HG03342 (cell line): ENCODE measurements at regions not wholly inside any gene's neighbourhood (a gene's known extent, or its start where the extent isn't known, plus 50 kb on each side); places are given as distances from the start of the nearest gene placed in this dataset.
"Not testable (repeated sequence)": the region's sequence is repeated elsewhere in the genome, so short reads cannot be mapped to it uniquely, and the experiment has no call there.

Experiments
- ATAC-seq: cut with Tn5 transposase; IDR thresholded peaks from one replicate; pipeline ENCODE4 v1.9.1; 2021; ENCODE audit warnings: mild to moderate bottlenecking, moderate library complexity; ENCODE audit not compliant: unreplicated experiment

DNA sequence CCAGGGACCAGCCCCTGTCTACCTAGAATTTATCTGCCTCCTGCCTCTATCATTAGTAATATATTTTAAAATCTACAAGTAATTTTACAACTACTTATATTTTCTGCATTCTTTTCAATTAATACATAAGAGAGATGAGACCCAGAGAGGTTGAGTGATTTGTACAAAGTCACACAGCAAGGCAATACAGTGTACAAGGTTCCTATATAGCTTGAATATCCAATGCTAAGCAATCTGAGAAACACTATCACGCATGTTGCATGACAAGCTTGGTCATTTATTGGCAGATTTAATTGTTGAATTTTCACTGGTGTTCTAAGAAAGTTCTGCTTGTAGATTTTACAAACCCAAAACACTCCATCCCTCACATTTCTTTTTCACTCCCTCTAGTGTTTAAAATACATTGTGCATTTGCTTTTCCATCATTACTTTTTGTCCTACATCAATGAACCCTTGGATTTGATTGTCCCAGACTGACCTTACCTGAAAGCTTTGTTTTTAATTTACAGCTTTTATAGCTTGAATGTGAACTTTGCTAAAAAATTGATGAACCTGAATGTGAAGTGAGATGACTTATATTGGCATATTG is 520.9 kb upstream of the CITED2 start:
- no peak for ATAC-seq

DNA sequence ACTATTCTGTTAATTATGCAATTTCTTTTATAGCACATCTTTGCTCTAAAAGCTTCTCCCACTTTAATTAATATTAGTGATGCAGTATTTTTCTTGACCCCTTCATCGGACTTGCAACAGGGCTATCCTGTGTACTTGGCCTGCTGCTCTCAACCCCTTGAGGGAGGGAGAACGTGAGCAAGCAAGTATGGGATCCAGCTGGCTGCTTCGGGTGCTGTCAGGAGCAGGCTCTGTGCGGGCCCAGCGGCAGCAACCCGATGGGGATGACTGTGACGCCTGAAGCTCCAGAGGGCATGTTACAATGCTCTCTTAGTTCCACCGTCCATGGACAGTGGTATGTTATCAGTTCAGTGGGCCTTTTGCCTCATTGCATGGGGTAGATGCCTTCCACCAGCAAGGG is 519.8 kb upstream of the CITED2 start:
- no peak for ATAC-seq

- no peak for ATAC-seq
Observed at GRCh38 chr6:139891471-139891870, 517.0 kb upstream of the CITED2 start.

- no peak for ATAC-seq
Observed at GRCh38 chr6:139888681-139889122, 514.3 kb upstream of the CITED2 start.

- ATAC-seq = no peak
Observed at GRCh38 chr6:139887275-139887674, 512.8 kb upstream of the CITED2 start.

DNA sequence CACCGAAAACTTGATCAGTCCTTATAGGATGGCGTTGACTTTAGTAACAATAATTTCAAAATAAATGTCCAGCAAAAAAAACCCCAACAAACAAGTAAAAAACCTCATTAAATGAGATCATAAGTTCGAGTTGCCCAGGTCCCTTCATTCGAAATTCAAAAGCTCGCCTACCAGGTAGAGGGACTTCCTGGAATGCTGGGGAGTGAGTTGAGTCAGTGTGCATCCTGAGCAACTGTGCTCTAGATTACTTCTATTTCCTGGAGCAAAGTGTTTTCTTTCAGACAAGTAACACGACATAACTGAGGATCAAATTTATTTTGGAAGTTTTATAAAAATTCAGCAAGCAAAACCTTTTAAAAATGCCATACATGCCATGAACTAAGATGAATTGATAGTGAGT is 511.9 kb upstream of the CITED2 start:
- no peak for ATAC-seq

DNA sequence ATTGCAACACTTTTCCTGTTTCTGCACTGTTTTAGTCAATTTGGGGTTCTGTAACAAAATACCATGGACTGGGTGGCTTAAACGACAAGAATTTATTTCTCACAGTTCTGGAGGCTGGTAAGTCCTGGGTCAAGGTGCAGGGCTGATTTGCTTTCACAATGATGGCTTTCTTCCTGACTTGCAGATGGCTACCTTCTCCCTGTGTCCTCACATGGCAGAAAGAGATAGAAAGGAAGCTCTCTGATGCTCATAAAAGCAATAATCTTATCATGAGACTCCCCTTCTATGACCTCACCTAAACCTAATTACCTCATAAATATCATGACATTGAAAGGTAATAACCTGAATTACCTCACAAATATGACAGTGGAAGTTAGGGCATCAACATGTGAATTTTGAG is 511.5 kb upstream of the CITED2 start:
- ATAC-seq = no peak

- no peak for ATAC-seq
Observed at GRCh38 chr6:139883776-139884175, 509.3 kb upstream of the CITED2 start.

DNA sequence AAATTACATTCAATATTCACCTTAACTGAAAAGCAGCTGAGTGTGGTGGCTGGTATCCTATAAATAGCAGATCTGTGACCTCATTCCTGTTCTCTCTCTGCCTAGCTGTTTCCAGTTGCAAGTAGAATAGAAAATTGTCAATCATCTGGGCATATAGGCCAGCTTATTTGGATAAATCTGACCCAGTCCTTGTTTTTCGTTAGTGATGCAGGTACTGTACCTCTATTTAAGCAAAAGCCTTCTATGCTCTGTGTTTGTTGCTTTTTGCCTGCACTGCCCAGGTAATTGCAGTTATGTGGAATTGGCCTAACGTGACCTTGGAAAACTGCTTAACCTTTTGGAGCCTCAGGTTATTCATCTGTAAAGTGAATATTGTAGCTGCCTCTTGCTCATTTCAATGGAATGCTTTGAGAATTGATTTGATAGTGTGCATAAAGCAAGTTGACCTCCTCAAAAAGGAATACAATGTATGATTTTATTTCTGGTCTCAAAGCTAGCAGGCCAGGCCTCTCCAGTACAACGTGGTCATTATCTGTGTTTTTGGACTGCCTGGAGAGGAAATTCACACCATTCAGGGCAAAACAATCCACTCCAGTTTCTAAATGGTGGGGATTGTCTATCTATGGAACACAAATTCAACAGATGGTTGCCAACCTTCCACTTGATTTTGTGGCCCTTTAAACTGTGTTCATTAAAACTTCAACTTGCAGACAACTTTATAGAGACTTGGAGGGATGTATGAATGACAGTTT is 508.7 kb upstream of the CITED2 start:
- ATAC-seq = no peak

DNA sequence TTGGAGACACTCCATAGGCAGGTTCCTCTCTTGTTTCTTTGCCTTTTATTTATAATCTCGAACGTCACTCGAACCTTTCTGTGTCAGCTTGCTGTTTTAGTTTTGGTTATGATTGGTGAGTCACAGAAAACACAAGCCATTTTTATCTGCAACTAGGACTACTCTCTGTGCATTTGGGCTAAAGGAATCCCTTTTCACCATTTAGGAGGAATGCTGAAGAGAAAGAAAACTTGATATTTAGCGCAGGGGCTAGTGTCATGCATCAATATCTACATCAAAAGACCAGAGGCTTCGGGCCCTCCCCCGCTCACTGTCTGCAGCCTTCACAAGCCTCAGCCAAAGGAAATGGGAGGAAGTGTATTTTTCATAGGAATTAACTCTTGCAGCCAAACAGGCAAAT is 507.8 kb upstream of the CITED2 start:
- no peak for ATAC-seq

GRCh38 chr6:139881728-139882211 is 507.3 kb upstream of the CITED2 start:
- peak; percentile 77 for ATAC-seq

- no peak for ATAC-seq
Observed at GRCh38 chr6:139881236-139881635, 506.8 kb upstream of the CITED2 start.

- no peak for ATAC-seq
Observed at GRCh38 chr6:139879823-139880356, 505.4 kb upstream of the CITED2 start.

- not testable (repeated sequence) for ATAC-seq
Observed at GRCh38 chr6:139879241-139879640, 504.8 kb upstream of the CITED2 start.

DNA sequence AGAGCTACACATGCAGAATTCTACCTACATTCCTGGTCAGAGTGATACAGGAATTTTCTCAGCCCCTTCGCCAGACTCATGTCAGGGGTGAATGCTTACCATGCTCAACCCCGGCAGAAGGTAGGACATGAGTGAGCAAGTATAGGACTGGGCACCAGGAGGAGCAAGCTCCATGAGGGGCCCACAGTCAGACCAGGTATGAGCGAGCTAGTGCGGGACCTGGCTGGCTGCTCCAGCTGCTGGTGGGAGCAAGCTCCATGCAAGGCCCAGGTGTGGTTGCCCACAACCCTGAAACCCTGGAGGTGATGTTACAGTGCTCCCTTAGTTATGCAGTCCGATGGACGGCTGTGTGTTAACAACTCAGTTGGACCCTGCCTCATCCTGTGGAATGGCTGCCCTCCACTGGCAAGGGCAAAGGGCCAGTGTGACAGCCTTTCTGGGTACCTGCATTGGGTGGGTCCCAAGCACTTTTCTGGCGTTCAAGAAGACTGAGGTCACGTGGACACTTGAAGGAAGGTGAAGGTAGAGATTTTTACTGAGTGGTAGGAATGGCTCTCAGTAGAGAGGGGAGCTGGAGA is 503.5 kb upstream of the CITED2 start:
- no peak for ATAC-seq

DNA sequence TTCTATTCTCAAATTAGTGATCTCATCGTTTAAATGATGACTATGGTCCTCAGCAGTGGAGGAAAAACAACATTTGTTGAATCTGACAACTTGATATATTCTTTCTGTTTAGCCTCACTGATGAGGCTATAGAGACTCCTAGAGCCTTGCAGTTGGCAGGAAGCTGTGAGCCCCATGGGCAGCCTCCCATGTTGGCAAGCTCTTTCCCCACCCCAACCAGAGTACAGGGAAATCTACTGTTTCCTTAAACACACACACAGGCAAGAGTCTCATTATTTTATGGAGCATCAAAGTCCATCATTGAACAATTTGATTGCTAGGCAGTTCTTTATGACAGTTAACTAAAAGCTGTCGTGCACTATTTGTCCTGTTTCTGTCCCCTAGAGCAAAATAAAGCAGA is 498.2 kb upstream of the CITED2 start:
- no peak for ATAC-seq

DNA sequence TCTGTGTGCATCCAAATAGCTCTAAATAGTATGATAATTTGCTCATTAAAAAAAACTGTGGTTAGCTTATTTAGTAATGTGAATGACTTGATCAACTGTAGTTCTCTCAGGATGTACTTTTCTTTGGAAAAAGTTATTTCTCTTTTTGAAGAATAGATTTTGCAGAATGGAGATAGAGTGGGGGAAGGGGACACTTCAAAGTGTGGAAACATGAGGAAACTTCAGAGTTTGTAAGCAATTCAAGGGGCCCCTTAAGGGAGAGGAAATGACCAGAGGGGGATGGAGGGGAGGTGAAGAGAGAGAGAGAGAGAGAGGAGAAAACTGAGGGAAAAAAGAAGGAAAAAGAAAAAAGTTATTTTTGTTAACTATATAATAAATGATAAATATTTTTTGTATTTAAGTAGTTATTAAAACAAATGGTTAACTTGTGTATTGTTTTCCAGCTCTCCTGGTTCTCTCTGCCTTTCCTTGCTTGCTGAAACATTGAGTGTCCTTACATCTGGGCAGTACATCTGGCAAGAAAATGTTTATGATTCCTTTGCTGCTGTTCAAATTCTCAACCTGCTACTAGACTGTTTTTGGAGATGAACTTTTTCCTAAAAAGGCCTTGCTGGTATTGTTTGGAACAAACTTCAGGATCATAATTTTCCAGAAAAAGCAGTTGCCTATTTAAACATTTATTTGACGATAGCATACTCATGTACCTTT is 497.5 kb upstream of the CITED2 start:
- no peak for ATAC-seq

DNA sequence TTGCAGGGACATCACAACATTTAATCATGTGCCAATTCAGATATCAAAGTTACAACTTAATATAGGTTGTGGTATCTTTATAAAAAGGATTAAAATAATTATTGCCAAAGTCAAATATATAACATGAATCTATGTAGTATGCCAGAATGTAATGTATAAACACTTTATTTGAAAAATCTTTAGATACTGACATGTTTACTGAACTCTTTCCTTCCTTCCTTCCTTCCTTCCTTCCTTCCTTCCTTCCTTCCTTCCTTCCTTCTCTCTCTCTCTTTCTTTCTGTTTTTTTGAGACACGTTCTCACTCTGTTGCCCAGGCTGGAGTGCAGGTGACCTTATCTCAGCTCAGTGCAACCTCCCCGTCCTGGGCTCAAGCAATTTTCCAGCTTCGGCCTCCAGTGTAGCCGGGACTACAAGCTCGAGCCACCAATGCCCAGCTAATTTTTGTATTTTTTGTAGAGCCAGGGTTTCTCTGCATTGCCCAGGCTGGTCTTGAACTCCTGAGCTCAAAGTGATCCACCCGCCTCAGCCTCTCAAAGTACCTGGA is 496.8 kb upstream of the CITED2 start:
- ATAC-seq = no peak

DNA sequence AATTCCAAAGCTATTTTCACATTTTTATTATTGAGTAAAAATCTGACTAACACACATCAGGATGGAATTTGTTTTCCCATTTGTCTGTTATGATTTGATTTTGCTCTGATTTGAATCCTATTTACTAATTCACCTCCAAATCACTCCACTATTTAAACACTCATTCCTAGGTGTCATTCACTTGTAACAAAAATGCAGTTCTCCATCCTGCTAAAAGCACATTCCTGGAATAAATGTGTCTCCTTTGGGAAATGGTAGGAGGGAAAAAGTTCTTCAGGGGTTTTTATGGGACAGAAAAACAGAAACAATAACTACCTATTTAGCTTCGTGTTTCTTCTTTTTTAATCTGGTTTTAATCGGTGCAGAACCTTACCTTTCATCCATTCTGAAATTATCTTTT is 494.1 kb upstream of the CITED2 start:
- no peak for ATAC-seq

DNA sequence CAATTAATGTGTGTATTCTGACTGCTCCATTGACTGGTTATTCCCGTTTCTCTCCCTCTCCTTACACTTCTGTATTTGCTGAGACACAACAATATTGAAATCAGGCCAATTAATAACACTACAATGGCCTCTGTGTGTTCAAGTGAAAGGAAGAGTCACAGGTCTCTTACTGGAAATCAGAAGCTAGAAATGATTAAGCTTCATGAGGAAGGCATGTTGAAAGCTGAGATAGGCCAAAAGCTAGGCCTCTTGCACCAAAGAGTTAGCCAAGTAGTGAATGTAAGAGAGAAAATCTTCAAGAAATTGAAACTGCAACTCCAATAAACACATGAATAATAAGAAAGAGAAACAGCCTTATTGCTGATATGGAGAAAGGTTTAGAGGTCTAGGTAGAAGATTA is 489.5 kb upstream of the CITED2 start:
- peak; percentile 48 for ATAC-seq

GRCh38 chr6:139863346-139863745 is 488.9 kb upstream of the CITED2 start:
- no peak for ATAC-seq
